ENCODE measurements at regions not wholly inside any gene's neighbourhood (a gene's known extent, or its start where the extent isn't known, plus 50 kb on each side); places are given as distances from the start of the nearest gene placed in this dataset.

GRCh38 chr9:75691408-75691807 lies 199.1 kb upstream of the PCSK5 start:
- DNase-seq, result no peak

GRCh38 chr9:75692309-75692708 lies 198.2 kb upstream of the PCSK5 start:
- DNase-seq, result no peak

GRCh38 chr9:75695921-75696320 lies 194.6 kb upstream of the PCSK5 start:
- no peak for DNase-seq

GRCh38 chr9:75699017-75699416 lies 191.5 kb upstream of the PCSK5 start:
- DNase-seq, result no peak

- DNase-seq, result no peak
These were observed 190.7 kb upstream of the PCSK5 start for GRCh38 chr9:75699625-75700251.

GRCh38 chr9:75700252-75700640 lies 190.2 kb upstream of the PCSK5 start:
- DNase-seq, result no peak

GRCh38 chr9:75707191-75707590 lies 183.3 kb upstream of the PCSK5 start:
- no peak for DNase-seq

- no peak for DNase-seq
These were observed 180.8 kb upstream of the PCSK5 start for GRCh38 chr9:75709698-75710097.

GRCh38 chr9:75712700-75713099 lies 177.8 kb upstream of the PCSK5 start:
- no peak for DNase-seq

GRCh38 chr9:75713335-75713734 lies 177.1 kb upstream of the PCSK5 start:
- no peak for DNase-seq

GRCh38 chr9:75715360-75715759 lies 175.1 kb upstream of the PCSK5 start:
- DNase-seq, result no peak

GRCh38 chr9:75718677-75719076 lies 171.8 kb upstream of the PCSK5 start:
- no peak for DNase-seq

GRCh38 chr9:75728391-75728790 lies 162.1 kb upstream of the PCSK5 start:
- no peak for DNase-seq

GRCh38 chr9:75734802-75735201 lies 155.7 kb upstream of the PCSK5 start:
- DNase-seq, result no peak

GRCh38 chr9:75739884-75740611 lies 150.4 kb upstream of the PCSK5 start:
- no peak for DNase-seq

GRCh38 chr9:75743855-75744254 lies 146.6 kb upstream of the PCSK5 start:
- no peak for DNase-seq

GRCh38 chr9:75754080-75754479 lies 136.4 kb upstream of the PCSK5 start:
- DNase-seq, result no peak

GRCh38 chr9:75775166-75775565 lies 115.3 kb upstream of the PCSK5 start:
- DNase-seq, result no peak

- DNase-seq, result no peak
These were observed 114.3 kb upstream of the PCSK5 start for GRCh38 chr9:75775966-75776691.

- DNase-seq, result no peak
These were observed 110.3 kb upstream of the PCSK5 start for GRCh38 chr9:75780185-75780584.

- no peak for DNase-seq
These were observed 102.4 kb upstream of the PCSK5 start for GRCh38 chr9:75788006-75788634.

GRCh38 chr9:75797085-75797580 lies 93.3 kb upstream of the PCSK5 start:
- no peak for DNase-seq

GRCh38 chr9:75798505-75798904 lies 92.0 kb upstream of the PCSK5 start:
- DNase-seq, result no peak

All from effector CD4-positive, alpha-beta T cell (primary cell).